Epithelial cell of esophagus (primary cell): ENCODE measurements at regions not wholly inside any gene's neighbourhood (a gene's known extent, or its start where the extent isn't known, plus 50 kb on each side); places are given as distances from the start of the nearest gene placed in this dataset.

Source experiments
- DNase-seq: peaks from one replicate; pipeline ENCODE4 v3.0.0; 2010; ENCODE audit warnings: low read depth
- H3K4me3 ChIP-seq: 2 replicates; pipeline ENCODE4 v1.5.1; 2011; ENCODE audit warnings: mild to moderate bottlenecking, low read length, control low read depth
- CTCF ChIP-seq: IDR thresholded peaks from 2 replicates; pipeline ENCODE4 v1.5.1; 2011; ENCODE audit warnings: low read depth, mild to moderate bottlenecking, low read length, control low read depth, inconsistent platforms; ENCODE audit not compliant: insufficient read depth; ENCODE audit errors: missing control alignments

GRCh38 chr7:37796138-37796775 is 52.1 kb upstream of the NME8 start:
- TF ChIP-seq CTCF: no peak
- peak; percentile 2 for DNase-seq
- H3K4me3 ChIP-seq: no peak overlapping the region
